ENCODE measurements at regions not wholly inside any gene's neighbourhood (a gene's known extent, or its start where the extent isn't known, plus 50 kb on each side); places are given as distances from the start of the nearest gene placed in this dataset.
"Not testable (repeated sequence)": the region's sequence is repeated elsewhere in the genome, so short reads cannot be mapped to it uniquely, and the experiment has no call there.

- Histone ChIP-seq H4K91ac (ENCODE audit: low read depth, low read length) (no peak overlapping the region), H2BK5ac (ENCODE audit: low read depth, low read length, poor library complexity) (no peak overlapping the region), H3K27me3 (ENCODE audit: insufficient read depth, low read length) (no peaks in the 10 kb centered on the region), H3K27ac (ENCODE audit: low read depth, low read length) (no peak overlapping the region), H3K9ac (ENCODE audit: low read length) (no peak overlapping the region), H2BK12ac (ENCODE audit: low read length) (no peak overlapping the region), H3K23ac (ENCODE audit: low read length) (no peak overlapping the region), H3K79me2 (ENCODE audit: control insufficient read depth, insufficient read depth, low read length, poor library complexity) (no peaks in the 10 kb centered on the region), H3K18ac (ENCODE audit: low read length) (no peak overlapping the region), H3K14ac (ENCODE audit: low read length) (no peak overlapping the region), H2AFZ (ENCODE audit: insufficient read depth, low read length, poor library complexity) (no peak overlapping the region), H3K4me1 (ENCODE audit: control insufficient read depth in 1 of 2, insufficient read depth in 2 of 2, low read length in 2 of 2) (no peaks in the 10 kb centered on the region), H4K8ac (ENCODE audit: low read depth, low read length) (no peak overlapping the region), H3K79me1 (ENCODE audit: low read length) (no peaks in the 10 kb centered on the region), H4K12ac (ENCODE audit: low read depth, low read length) (no peak overlapping the region), H2AK5ac (ENCODE audit: low read length) (no peak overlapping the region), H3K9me3 (ENCODE audit: insufficient read depth, low read depth, low read length) (no peaks in the 10 kb centered on the region), H3K36me3 (ENCODE audit: control insufficient read depth in 1 of 2, insufficient read depth in 2 of 2, low read length in 2 of 2) (no peaks in the 10 kb centered on the region), H3K4me2 (ENCODE audit: low read length) (no peak overlapping the region), H3K4me3 (ENCODE audit: low read depth, low read length) (no peak overlapping the region), H2BK120ac (ENCODE audit: insufficient read depth, low read length, poor library complexity) (no peak overlapping the region), H3K4ac (ENCODE audit: low read depth, low read length) (no peak overlapping the region)
- no CpG with 5 or more reads among the region's 3 CpGs for WGBS (ENCODE audit: extremely low coverage, insufficient coverage, insufficient read length)
- peak in 1 of 2 donors; percentile 1 for DNase-seq
Observed at GRCh38 chr5:87776785-87777184, 364.1 kb upstream of the CCNH start.

- H3K23ac ChIP-seq (ENCODE audit: low read length); H3K79me1 ChIP-seq (ENCODE audit: low read length); H3K36me3 ChIP-seq (ENCODE audit: control insufficient read depth in 1 of 2, insufficient read depth in 2 of 2, low read length in 2 of 2); H3K4me2 ChIP-seq (ENCODE audit: low read length); H2AFZ ChIP-seq (ENCODE audit: insufficient read depth, low read length, poor library complexity); H2BK120ac ChIP-seq (ENCODE audit: insufficient read depth, low read length, poor library complexity); H2BK5ac ChIP-seq (ENCODE audit: low read depth, low read length, poor library complexity); H3K4me3 ChIP-seq (ENCODE audit: low read depth, low read length); H3K9ac ChIP-seq (ENCODE audit: low read length); H4K12ac ChIP-seq (ENCODE audit: low read depth, low read length); H2BK12ac ChIP-seq (ENCODE audit: low read length); H4K91ac ChIP-seq (ENCODE audit: low read depth, low read length); H3K4ac ChIP-seq (ENCODE audit: low read depth, low read length); H3K14ac ChIP-seq (ENCODE audit: low read length); H2AK5ac ChIP-seq (ENCODE audit: low read length); H3K27me3 ChIP-seq (ENCODE audit: insufficient read depth, low read length); H3K79me2 ChIP-seq (ENCODE audit: control insufficient read depth, insufficient read depth, low read length, poor library complexity); H4K8ac ChIP-seq (ENCODE audit: low read depth, low read length); H3K27ac ChIP-seq (ENCODE audit: low read depth, low read length); H3K18ac ChIP-seq (ENCODE audit: low read length); H3K4me1 ChIP-seq (ENCODE audit: control insufficient read depth in 1 of 2, insufficient read depth in 2 of 2, low read length in 2 of 2); DNase-seq; H3K9me3 ChIP-seq (ENCODE audit: insufficient read depth, low read depth, low read length): not testable (repeated sequence)
- WGBS (ENCODE audit: extremely low coverage, insufficient coverage, insufficient read length): no CpG with 5 or more reads among the region's 7 CpGs
Observed at GRCh38 chr5:87776302-87776701, 363.6 kb upstream of the CCNH start.

- no peaks in the 10 kb centered on the region for H3K27me3 ChIP-seq (ENCODE audit: insufficient read depth, low read length)
Observed at GRCh38 chr5:87775228-87775627, 362.5 kb upstream of the CCNH start.

GRCh38 chr5:87774804-87775203, 362.1 kb upstream of the CCNH start:
- DNase-seq: no peak
- Histone ChIP-seq H3K4me3 (ENCODE audit: low read depth, low read length) (no peak overlapping the region), H4K8ac (ENCODE audit: low read depth, low read length) (no peak overlapping the region), H2BK5ac (ENCODE audit: low read depth, low read length, poor library complexity) (no peak overlapping the region), H2AFZ (ENCODE audit: insufficient read depth, low read length, poor library complexity) (no peak overlapping the region), H4K91ac (ENCODE audit: low read depth, low read length) (no peak overlapping the region), H3K9ac (ENCODE audit: low read length) (no peak overlapping the region), H3K9me3 (ENCODE audit: insufficient read depth, low read depth, low read length) (no peaks in the 10 kb centered on the region), H3K79me1 (ENCODE audit: low read length) (no peaks in the 10 kb centered on the region), H3K4me2 (ENCODE audit: low read length) (no peak overlapping the region), H3K14ac (ENCODE audit: low read length) (no peak overlapping the region), H2AK5ac (ENCODE audit: low read length) (no peak overlapping the region), H3K36me3 (ENCODE audit: control insufficient read depth in 1 of 2, insufficient read depth in 2 of 2, low read length in 2 of 2) (no peaks in the 10 kb centered on the region), H3K27ac (ENCODE audit: low read depth, low read length) (no peak overlapping the region), H3K23ac (ENCODE audit: low read length) (no peak overlapping the region), H2BK12ac (ENCODE audit: low read length) (no peak overlapping the region), H3K4ac (ENCODE audit: low read depth, low read length) (no peak overlapping the region), H3K18ac (ENCODE audit: low read length) (no peak overlapping the region), H3K27me3 (ENCODE audit: insufficient read depth, low read length) (no peaks in the 10 kb centered on the region), H4K12ac (ENCODE audit: low read depth, low read length) (no peak overlapping the region), H2BK120ac (ENCODE audit: insufficient read depth, low read length, poor library complexity) (no peak overlapping the region), H3K79me2 (ENCODE audit: control insufficient read depth, insufficient read depth, low read length, poor library complexity) (no peaks in the 10 kb centered on the region), H3K4me1 (ENCODE audit: control insufficient read depth in 1 of 2, insufficient read depth in 2 of 2, low read length in 2 of 2) (no peaks in the 10 kb centered on the region)
- WGBS (ENCODE audit: extremely low coverage, insufficient coverage, insufficient read length): no CpG with 5 or more reads among the region's 1 CpG

More at GRCh38 chr5:87775228-87775627, 362.5 kb upstream of the CCNH start:
- H3K14ac ChIP-seq (ENCODE audit: low read length): no peak overlapping the region
- no peak for DNase-seq
- no peak overlapping the region for H3K4me3 ChIP-seq (ENCODE audit: low read depth, low read length)
- H4K8ac ChIP-seq (ENCODE audit: low read depth, low read length): no peak overlapping the region
- H2AK5ac ChIP-seq (ENCODE audit: low read length): no peak overlapping the region
- no CpG with 5 or more reads among the region's 2 CpGs for WGBS (ENCODE audit: extremely low coverage, insufficient coverage, insufficient read length)
- no peak overlapping the region for H3K23ac ChIP-seq (ENCODE audit: low read length)
- no peak overlapping the region for H2BK12ac ChIP-seq (ENCODE audit: low read length)
- H3K36me3 ChIP-seq (ENCODE audit: control insufficient read depth in 1 of 2, insufficient read depth in 2 of 2, low read length in 2 of 2): no peaks in the 10 kb centered on the region
- no peak overlapping the region for H2BK5ac ChIP-seq (ENCODE audit: low read depth, low read length, poor library complexity)
- H2AFZ ChIP-seq (ENCODE audit: insufficient read depth, low read length, poor library complexity): no peak overlapping the region
- no peak overlapping the region for H3K27ac ChIP-seq (ENCODE audit: low read depth, low read length)
- H2BK120ac ChIP-seq (ENCODE audit: insufficient read depth, low read length, poor library complexity): no peak overlapping the region
- H4K12ac ChIP-seq (ENCODE audit: low read depth, low read length): no peak overlapping the region
- no peaks in the 10 kb centered on the region for H3K4me1 ChIP-seq (ENCODE audit: control insufficient read depth in 1 of 2, insufficient read depth in 2 of 2, low read length in 2 of 2)
- H3K4ac ChIP-seq (ENCODE audit: low read depth, low read length): no peak overlapping the region
- H3K4me2 ChIP-seq (ENCODE audit: low read length): no peak overlapping the region
- H3K9ac ChIP-seq (ENCODE audit: low read length): no peak overlapping the region
- H3K18ac ChIP-seq (ENCODE audit: low read length): no peak overlapping the region
- H3K79me2 ChIP-seq (ENCODE audit: control insufficient read depth, insufficient read depth, low read length, poor library complexity): no peaks in the 10 kb centered on the region
- no peak overlapping the region for H4K91ac ChIP-seq (ENCODE audit: low read depth, low read length)
- no peaks in the 10 kb centered on the region for H3K9me3 ChIP-seq (ENCODE audit: insufficient read depth, low read depth, low read length)
- no peaks in the 10 kb centered on the region for H3K79me1 ChIP-seq (ENCODE audit: low read length)

All from trophoblast cell (in vitro differentiated cells and primary cell).